HFF-Myc (cell line): ENCODE measurements at regions not wholly inside any gene's neighbourhood (a gene's known extent, or its start where the extent isn't known, plus 50 kb on each side); places are given as distances from the start of the nearest gene placed in this dataset.

ENCODE experiments used
- DNase-seq: peaks from one replicate; pipeline ENCODE4 v3.0.0-alpha.2; 2011; ENCODE audit warnings: low read depth; ENCODE audit errors: extremely low read depth
- H3K4me3 ChIP-seq: replicated peaks from 2 replicates; pipeline ENCODE4 v1.5.1; 2011; ENCODE audit warnings: low read depth, mild to moderate bottlenecking, control low read depth, low read length
- TF ChIP-seq, protein P1 (sequence below): IDR thresholded peaks from 2 replicates; pipeline ENCODE4 v1.5.1; 2012; ENCODE audit warnings: mild to moderate bottlenecking, low read depth, low read length, control low read depth; ENCODE audit errors: missing control alignments

- no peak for DNase-seq
- H3K4me3 ChIP-seq, result no peak overlapping the region
- TF ChIP-seq, protein P1, sequence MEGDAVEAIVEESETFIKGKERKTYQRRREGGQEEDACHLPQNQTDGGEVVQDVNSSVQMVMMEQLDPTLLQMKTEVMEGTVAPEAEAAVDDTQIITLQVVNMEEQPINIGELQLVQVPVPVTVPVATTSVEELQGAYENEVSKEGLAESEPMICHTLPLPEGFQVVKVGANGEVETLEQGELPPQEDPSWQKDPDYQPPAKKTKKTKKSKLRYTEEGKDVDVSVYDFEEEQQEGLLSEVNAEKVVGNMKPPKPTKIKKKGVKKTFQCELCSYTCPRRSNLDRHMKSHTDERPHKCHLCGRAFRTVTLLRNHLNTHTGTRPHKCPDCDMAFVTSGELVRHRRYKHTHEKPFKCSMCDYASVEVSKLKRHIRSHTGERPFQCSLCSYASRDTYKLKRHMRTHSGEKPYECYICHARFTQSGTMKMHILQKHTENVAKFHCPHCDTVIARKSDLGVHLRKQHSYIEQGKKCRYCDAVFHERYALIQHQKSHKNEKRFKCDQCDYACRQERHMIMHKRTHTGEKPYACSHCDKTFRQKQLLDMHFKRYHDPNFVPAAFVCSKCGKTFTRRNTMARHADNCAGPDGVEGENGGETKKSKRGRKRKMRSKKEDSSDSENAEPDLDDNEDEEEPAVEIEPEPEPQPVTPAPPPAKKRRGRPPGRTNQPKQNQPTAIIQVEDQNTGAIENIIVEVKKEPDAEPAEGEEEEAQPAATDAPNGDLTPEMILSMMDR, result no peak
These were observed 506.5 kb downstream of the C4orf33 start for GRCh38 chr4:129602447-129602846.

- TF ChIP-seq, protein P1, result no peak
- no peak overlapping the region for H3K4me3 ChIP-seq
- DNase-seq, result no peak
These were observed 507.4 kb downstream of the C4orf33 start for GRCh38 chr4:129603241-129603931.

DNA sequence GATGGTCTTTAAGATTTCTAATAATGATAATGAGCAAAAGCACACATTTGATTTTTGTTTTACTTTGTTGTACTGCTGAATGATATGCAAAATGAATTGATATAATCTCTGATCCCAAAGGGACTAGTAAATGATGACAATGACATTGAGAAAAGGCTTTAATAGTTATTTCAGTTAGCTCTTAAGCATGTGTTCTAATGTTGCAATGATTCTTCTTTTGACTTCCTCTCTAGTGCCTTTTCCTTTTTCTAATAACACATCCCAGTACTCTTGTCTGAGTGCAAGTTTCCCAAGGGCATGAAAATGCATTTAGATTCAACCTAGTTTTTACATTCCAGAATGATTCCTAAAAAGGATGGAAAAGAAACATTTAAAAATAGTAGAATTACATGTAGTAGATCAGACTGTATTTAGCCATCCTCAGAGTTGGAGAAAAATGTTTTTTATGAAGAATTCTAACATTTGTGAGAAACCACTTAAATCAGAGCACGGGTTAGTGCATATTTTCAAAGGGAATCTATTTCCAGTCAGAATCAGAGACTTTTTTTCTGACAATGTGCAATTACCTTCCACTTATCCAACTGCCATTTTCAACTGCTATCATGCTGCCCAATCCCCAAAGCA, 508.8 kb downstream of the C4orf33 start:
- TF ChIP-seq, protein P1, result no peak
- H3K4me3 ChIP-seq, result no peak overlapping the region
- DNase-seq, result no peak

GRCh38 chr4:129614611-129615010, 518.7 kb downstream of the C4orf33 start:
- TF ChIP-seq, protein P1, result no peak
- H3K4me3 ChIP-seq, result no peak overlapping the region
- DNase-seq, result no peak

DNA sequence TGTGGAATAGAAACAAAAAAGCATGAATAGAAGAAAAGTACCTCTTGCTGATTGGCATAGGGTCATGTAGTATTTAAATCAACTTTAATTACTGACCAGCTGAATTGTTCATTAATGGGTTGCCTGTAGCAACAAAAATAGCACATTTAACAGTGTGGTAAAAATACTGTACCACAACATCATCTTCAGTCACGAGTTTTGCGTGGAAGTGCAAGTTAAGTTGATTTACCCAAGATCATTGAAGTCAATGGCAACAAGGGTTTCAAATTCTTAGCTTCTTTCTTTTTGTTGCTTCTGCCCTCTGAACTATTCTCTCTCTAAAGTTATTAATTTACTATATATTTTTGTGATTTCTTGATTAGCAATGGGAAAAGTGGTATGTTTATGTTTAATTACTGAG, 526.6 kb downstream of the C4orf33 start:
- TF ChIP-seq, protein P1, result no peak
- H3K4me3 ChIP-seq, result no peak overlapping the region
- DNase-seq, result no peak

- TF ChIP-seq, protein P1, result no peak
- H3K4me3 ChIP-seq, result no peak overlapping the region
- no peak for DNase-seq
These were observed 527.4 kb downstream of the C4orf33 start for GRCh38 chr4:129623233-129623875.
